Pancreas (tissue), 10 donors: ENCODE measurements at regions not wholly inside any gene's neighbourhood (a gene's known extent, or its start where the extent isn't known, plus 50 kb on each side); places are given as distances from the start of the nearest gene placed in this dataset.

ENCODE experiments used
- ATAC-seq, 4 donors: fragments of 200-7000 bp; cut with Tn5 transposase; one replicate each; pipeline versions ENCODE4 v1.8.0 to v1.9.1; 2020; ENCODE audit warnings: mild to moderate bottlenecking in 4 of 4, moderate library complexity in 4 of 4
- DNase-seq, 6 donors: peaks; one replicate each; pipeline ENCODE4 v3.0.0-alpha.2; 2020
- FAIRE-seq: peaks from 2 replicates; lab custom pipeline; 2012; peaks lifted over from hg19 to GRCh38; lab: Jason Lieb, UNC
- H3K27ac ChIP-seq, 4 donors: fragments of 200-600 bp; sonication (generic); 1 replicate in 3 of 4; 2 replicates in 1 of 4; pipeline versions ENCODE4 v1.5.0 to v1.8.0; 2020
- H3K27me3 ChIP-seq, 4 donors: fragments of 200-600 bp; one replicate each; pipeline ENCODE4 v1.8.0; 2021
- H3K36me3 ChIP-seq, 3 donors: fragments of 200-600 bp; sonication (generic) in 1 of 3; one replicate each; pipeline versions ENCODE4 v1.5.0 to v1.8.0; 2020 to 2021
- H3K4me1 ChIP-seq, 3 donors: fragments of 200-600 bp; one replicate each; pipeline ENCODE4 v1.8.0; 2021
- H3K4me3 ChIP-seq, 4 donors: fragments of 200-600 bp; sonication (generic) in 2 of 4; one replicate each; pipeline versions ENCODE4 v1.5.0 to v1.8.0; 2020 to 2021
- H3K9me3 ChIP-seq, 4 donors: fragments of 200-600 bp; one replicate each; pipeline ENCODE4 v1.8.0; 2021
- CTCF ChIP-seq, 4 donors: fragments of 200-600 bp; sonication (generic) in 3 of 4; IDR thresholded peaks; one replicate each; pipeline versions ENCODE4 v1.5.0 to v1.8.0; 2021; ENCODE audit warnings: antibody characterized with exemption in 4 of 4
- WGBS, 2 donors: extraction: QIAGEN DNeasy Blood & Tissue Kit; methylation state at CpG; one replicate each; pipeline ENCODE4 v1.1.7; 2013; 5-methylcytosine and 5-hydroxymethylcytosine counted together
- intact Hi-C, 3 donors: fragments of 100-400 bp; cut with DNase I; formaldehyde crosslinking; loops; one replicate each; pipeline versions ENCODE4 v1.11.1 to v1.14.2; 2022
- donor health status: healthy with polysubstance abuse.
- donor health status: DM: no; HTN: no; CAD: no; lungs with moderate emphysema.
- donor health status: DM: no; HTN: no; CAD: no.
- donor health status: control.
- donor health status: control.
- donor health status: Bipolar disorder and iron deficiency.
- donor health status: DM: yes; HTN: yes; CAD: no.
- donor health status: DM: no; HTN: no; CAD: no.
- donor health status: DM: no; HTN: no; CAD: no.
- donor health status: DM: yes; HTN: yes; CAD: no.

GRCh38 chr5:120738568-120738967 lies 274.5 kb downstream of the PRR16 start:
- WGBS, 2 donors: 28 to 38% methylated on average over 2 of the region's 2 CpGs
- Histone ChIP-seq H3K4me1 (no peaks in the 10 kb centered on the region), H3K4me3 (no peak overlapping the region), H3K36me3 (no peaks in the 10 kb centered on the region), H3K27me3 (no peaks in the 10 kb centered on the region), H3K27ac (no peak overlapping the region), H3K9me3 (no peaks in the 10 kb centered on the region)
- intact Hi-C loops: no loop called here
- FAIRE-seq (no peak), DNase-seq (no peak), ATAC-seq (no peak)
- no peak for TF ChIP-seq CTCF (IDR thresholded peaks at IDR 0.05)

GRCh38 chr5:120740989-120741388 lies 276.9 kb downstream of the PRR16 start:
- no peaks in the 10 kb centered on the region for H3K9me3 ChIP-seq
- TF ChIP-seq CTCF (IDR thresholded peaks at IDR 0.05): no peak
- no peak overlapping the region for H3K27ac ChIP-seq
- H3K36me3 ChIP-seq: no peaks in the 10 kb centered on the region
- H3K4me1 ChIP-seq: no peaks in the 10 kb centered on the region
- DNase-seq: no peak
- no peaks in the 10 kb centered on the region for H3K27me3 ChIP-seq
- FAIRE-seq: no peak
- no peak overlapping the region for H3K4me3 ChIP-seq
- ATAC-seq: no peak
- intact Hi-C loops: no loop called here

GRCh38 chr5:120748474-120748873 lies 284.4 kb downstream of the PRR16 start:
- Histone ChIP-seq H3K4me3 (no peak overlapping the region), H3K27ac (no peak overlapping the region), H3K4me1 (no peaks in the 10 kb centered on the region), H3K9me3 (no peaks in the 10 kb centered on the region), H3K27me3 (no peaks in the 10 kb centered on the region), H3K36me3 (no peaks in the 10 kb centered on the region)
- no peak for DNase-seq
- WGBS, 2 donors: 67 to 74% methylated on average over 2 of the region's 2 CpGs
- intact Hi-C loops: no loop called here
- no peak for FAIRE-seq
- TF ChIP-seq CTCF (IDR thresholded peaks at IDR 0.05): no peak
- no peak for ATAC-seq

- no peaks in the 10 kb centered on the region for H3K36me3 ChIP-seq
- H3K4me3 ChIP-seq: no peak overlapping the region
- DNase-seq: no peak
- 52 to 64% methylated on average over 3 of the region's 3 CpGs for WGBS, 2 donors
- no peak for TF ChIP-seq CTCF (IDR thresholded peaks at IDR 0.05)
- intact Hi-C loops: no loop called here
- H3K9me3 ChIP-seq: no peaks in the 10 kb centered on the region
- ATAC-seq: no peak
- no peak for FAIRE-seq
- no peaks in the 10 kb centered on the region for H3K4me1 ChIP-seq
- no peak overlapping the region for H3K27ac ChIP-seq
- H3K27me3 ChIP-seq: no peaks in the 10 kb centered on the region
Observed at GRCh38 chr5:120749737-120750136, 285.6 kb downstream of the PRR16 start.

DNA sequence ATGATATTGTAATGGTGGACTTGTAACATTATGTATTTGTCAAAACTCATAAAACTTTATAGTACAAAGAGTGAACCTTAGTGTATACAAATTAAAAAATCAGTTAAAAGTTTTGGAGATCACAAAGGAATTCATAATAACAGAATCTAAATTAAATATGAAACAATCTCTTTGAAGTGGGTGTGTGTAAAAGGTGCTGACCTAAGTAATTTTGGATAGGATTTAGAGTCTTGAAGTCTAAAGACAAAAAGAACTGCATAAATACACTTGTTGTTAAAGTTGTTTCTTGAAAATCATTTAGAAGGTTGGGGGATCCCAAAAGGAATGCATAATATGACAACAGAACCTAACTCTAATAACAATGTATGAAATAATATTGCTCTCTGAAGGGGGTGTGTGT lies 295.5 kb downstream of the PRR16 start:
- Histone ChIP-seq H3K27ac (no peak overlapping the region), H3K27me3 (no peaks in the 10 kb centered on the region), H3K4me1 (no peaks in the 10 kb centered on the region), H3K9me3 (no peaks in the 10 kb centered on the region), H3K4me3 (no peak overlapping the region), H3K36me3 (no peaks in the 10 kb centered on the region)
- intact Hi-C loops: no loop called here
- FAIRE-seq: no peak
- no peak for DNase-seq
- ATAC-seq: no peak
- TF ChIP-seq CTCF (IDR thresholded peaks at IDR 0.05): no peak
